ENCODE measurements at regions not wholly inside any gene's neighbourhood (a gene's known extent, or its start where the extent isn't known, plus 50 kb on each side); places are given as distances from the start of the nearest gene placed in this dataset.

DNA sequence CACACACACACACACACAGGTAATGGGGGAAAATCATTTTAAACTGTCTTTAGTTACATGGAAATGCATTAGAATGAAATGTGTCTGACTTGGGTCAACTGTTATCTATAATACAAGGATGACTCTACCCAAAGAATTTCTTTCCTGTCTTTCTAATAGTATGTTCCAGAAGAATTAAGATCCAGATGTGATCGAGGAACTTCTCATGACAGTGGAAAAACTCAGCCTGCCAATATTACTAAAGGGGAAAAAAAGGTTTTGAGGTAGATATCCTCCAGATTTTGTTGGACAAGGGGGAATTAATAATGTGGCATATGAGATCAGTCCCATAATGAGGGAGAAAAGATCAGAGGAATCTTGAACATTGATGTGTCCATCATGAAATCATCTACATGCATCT is 190.6 kb upstream of the MAP3K1 start:
- intact Hi-C loops (cut with DNase I; ENCODE audit: low total_unique reads): no loop called here
- WGBS, 2 donors: 79 to 88% methylated on average over 1 of the region's 1 CpG
- Histone ChIP-seq H3K27ac (no peak overlapping the region), H3K4me3 (no peak overlapping the region), H3K27me3 (no peaks in the 10 kb centered on the region), H3K4me1 (no peaks in the 10 kb centered on the region), H3K9me3 (no peaks in the 10 kb centered on the region), H3K36me3 (ENCODE audit: low read depth, missing control alignments) (no peaks in the 10 kb centered on the region)
- TF ChIP-seq POLR2A (IDR thresholded peaks at IDR 0.05): no peak
- TF ChIP-seq, protein P1, sequence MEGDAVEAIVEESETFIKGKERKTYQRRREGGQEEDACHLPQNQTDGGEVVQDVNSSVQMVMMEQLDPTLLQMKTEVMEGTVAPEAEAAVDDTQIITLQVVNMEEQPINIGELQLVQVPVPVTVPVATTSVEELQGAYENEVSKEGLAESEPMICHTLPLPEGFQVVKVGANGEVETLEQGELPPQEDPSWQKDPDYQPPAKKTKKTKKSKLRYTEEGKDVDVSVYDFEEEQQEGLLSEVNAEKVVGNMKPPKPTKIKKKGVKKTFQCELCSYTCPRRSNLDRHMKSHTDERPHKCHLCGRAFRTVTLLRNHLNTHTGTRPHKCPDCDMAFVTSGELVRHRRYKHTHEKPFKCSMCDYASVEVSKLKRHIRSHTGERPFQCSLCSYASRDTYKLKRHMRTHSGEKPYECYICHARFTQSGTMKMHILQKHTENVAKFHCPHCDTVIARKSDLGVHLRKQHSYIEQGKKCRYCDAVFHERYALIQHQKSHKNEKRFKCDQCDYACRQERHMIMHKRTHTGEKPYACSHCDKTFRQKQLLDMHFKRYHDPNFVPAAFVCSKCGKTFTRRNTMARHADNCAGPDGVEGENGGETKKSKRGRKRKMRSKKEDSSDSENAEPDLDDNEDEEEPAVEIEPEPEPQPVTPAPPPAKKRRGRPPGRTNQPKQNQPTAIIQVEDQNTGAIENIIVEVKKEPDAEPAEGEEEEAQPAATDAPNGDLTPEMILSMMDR (IDR thresholded peaks at IDR 0.05): no peak
- DNase-seq: no peak

DNA sequence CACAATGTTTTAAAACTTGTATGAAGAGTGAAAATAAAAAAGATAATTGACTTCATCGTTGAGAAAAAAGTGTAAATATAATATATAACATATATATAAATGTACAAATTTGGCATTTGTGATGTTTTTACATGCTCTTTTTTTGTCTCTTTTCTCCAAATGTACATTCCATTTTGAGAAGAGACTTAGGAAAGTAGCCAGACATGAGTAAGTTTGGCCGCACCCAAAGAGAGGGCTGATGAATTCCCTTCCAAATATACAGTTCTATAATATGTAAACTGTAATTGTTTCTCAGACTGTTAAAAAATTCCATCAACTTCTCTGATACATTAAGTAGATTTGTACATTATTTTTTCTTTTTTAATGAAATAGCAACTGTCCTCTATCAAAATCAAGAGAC is 193.2 kb upstream of the MAP3K1 start:
- no peak for DNase-seq
- H3K9me3 ChIP-seq: no peaks in the 10 kb centered on the region
- no peak overlapping the region for H3K4me3 ChIP-seq
- no peak overlapping the region for H3K27ac ChIP-seq
- intact Hi-C loops (cut with DNase I; ENCODE audit: low total_unique reads): no loop called here
- H3K27me3 ChIP-seq: no peaks in the 10 kb centered on the region
- no peaks in the 10 kb centered on the region for H3K4me1 ChIP-seq
- WGBS, 2 donors: 94 to 96% methylated on average over 2 of the region's 2 CpGs
- H3K36me3 ChIP-seq (ENCODE audit: low read depth, missing control alignments): no peaks in the 10 kb centered on the region
- TF ChIP-seq, protein P1 (IDR thresholded peaks at IDR 0.05): no peak
- no peak for TF ChIP-seq POLR2A (IDR thresholded peaks at IDR 0.05)

DNA sequence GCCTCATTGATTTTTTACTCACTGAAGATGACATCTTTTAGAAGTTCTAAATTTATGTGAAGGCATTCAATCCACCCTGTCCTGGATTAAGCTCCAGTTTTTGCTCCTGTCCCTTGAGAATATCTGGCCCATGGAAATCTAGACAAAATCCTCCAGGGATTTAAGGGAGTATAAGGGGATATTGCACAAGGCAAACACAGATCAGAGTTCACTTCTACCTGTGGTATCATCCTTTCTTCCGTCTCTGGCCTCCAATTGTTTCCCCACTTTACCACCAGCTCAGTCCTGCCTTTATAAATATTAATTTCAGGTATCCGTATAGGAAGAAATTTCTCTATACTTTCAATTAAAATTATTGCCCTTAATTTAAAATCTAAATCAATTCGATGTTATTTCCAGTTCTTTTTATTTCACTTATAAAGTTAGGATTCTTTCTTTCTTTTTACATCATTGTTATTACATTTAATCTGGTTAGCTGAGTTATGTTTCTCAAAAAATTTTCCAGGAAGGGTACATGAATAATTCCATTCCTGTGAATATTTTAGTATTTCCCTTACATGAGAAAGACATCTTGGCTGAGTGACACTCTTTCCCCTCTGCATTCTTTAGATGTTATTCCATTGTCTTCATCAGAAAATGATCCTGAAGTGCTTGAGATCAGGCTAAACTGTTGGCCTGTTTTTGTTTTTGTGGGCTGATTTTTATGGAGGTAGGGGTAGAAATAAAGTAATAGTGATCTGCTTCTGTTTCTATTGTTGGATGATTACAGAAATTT is 194.3 kb upstream of the MAP3K1 start:
- no peak for DNase-seq
- no peak overlapping the region for H3K27ac ChIP-seq
- peaks cover 5% of the 10 kb centered on the region for H3K4me1 ChIP-seq
- TF ChIP-seq, protein P1 (IDR thresholded peaks at IDR 0.05): no peak
- no peak for TF ChIP-seq POLR2A (IDR thresholded peaks at IDR 0.05)
- intact Hi-C loops (cut with DNase I; ENCODE audit: low total_unique reads): no loop called here
- H3K27me3 ChIP-seq: no peaks in the 10 kb centered on the region
- 94 to 97% methylated on average over 3 of the region's 3 CpGs for WGBS, 2 donors
- no peak overlapping the region for H3K4me3 ChIP-seq
- H3K36me3 ChIP-seq (ENCODE audit: low read depth, missing control alignments): no peaks in the 10 kb centered on the region
- H3K9me3 ChIP-seq: no peaks in the 10 kb centered on the region

DNA sequence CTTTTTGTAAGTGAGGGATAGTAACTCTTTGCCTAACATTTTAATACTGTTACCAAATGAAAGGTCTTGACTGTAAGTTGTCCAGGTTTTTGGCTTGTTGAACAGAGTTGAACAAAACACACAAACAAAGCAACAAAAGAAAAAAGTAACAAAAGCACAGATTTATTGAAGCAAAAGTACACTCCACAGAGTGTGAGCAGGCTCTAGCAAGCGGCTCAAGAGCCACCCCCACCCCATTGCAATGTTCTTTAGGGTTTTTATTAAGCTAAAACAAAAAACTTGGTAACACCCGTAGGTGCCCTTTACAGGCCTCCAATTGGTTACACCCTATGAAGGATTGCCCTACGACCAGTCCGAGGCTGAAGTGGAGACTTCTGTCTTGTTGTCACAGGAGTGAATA is 197.4 kb upstream of the MAP3K1 start:
- Histone ChIP-seq H3K27me3 (no peaks in the 10 kb centered on the region), H3K9me3 (no peaks in the 10 kb centered on the region), H3K27ac (no peak overlapping the region), H3K4me1 (peaks cover 14% of the 10 kb centered on the region), H3K4me3 (no peak overlapping the region), H3K36me3 (ENCODE audit: low read depth, missing control alignments) (no peaks in the 10 kb centered on the region)
- intact Hi-C loops (cut with DNase I; ENCODE audit: low total_unique reads): no loop called here
- no peak for TF ChIP-seq POLR2A (IDR thresholded peaks at IDR 0.05)
- DNase-seq: no peak
- WGBS, 2 donors: 90 to 93% methylated on average over 4 of the region's 4 CpGs

DNA sequence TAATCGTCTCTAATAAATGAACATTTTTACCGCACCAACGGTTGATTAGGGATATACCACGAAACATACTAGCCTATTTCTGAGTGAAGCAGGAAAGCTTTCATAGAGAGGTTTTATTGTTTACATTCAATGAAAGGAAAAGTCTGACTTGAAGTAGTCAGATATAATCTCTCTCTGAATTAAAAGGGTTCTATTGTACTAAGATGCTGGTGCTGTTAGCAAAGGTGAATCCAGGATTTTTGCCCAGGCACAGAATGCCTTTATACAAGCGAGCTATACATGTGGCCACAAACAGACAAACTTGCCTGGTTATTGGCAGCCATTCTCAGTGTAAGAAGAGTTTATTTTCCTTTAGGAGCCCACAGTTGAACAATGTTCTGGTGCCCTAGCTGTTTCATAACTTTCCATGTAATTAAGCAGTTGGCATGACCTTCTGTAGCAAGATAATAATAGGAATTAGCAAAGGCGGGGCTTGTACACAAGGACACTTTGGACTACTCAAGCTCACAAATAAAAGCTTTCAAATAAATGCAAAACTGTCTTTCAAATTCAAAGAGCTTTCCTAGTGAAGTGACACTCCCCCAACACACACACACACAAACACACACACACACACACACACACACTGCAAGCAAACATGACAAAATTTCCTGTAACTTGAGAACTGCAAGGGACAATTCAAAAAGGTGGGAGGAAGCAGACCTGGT is 198.7 kb upstream of the MAP3K1 start:
- Histone ChIP-seq H3K4me3 (no peak overlapping the region), H3K27me3 (no peaks in the 10 kb centered on the region), H3K27ac (no peak overlapping the region), H3K4me1 (peaks cover 14% of the 10 kb centered on the region), H3K9me3 (no peaks in the 10 kb centered on the region), H3K36me3 (ENCODE audit: low read depth, missing control alignments) (no peaks in the 10 kb centered on the region)
- intact Hi-C loops (cut with DNase I; ENCODE audit: low total_unique reads): no loop called here
- TF ChIP-seq, protein P1 (IDR thresholded peaks at IDR 0.05): no peak
- TF ChIP-seq POLR2A (IDR thresholded peaks at IDR 0.05): no peak
- 59 to 72% methylated on average over 6 of the region's 6 CpGs for WGBS, 2 donors
- no peak for DNase-seq

Measured in testis (tissue), 2 donors.